ENCODE measurements at regions not wholly inside any gene's neighbourhood (a gene's known extent, or its start where the extent isn't known, plus 50 kb on each side); places are given as distances from the start of the nearest gene placed in this dataset.

DNA sequence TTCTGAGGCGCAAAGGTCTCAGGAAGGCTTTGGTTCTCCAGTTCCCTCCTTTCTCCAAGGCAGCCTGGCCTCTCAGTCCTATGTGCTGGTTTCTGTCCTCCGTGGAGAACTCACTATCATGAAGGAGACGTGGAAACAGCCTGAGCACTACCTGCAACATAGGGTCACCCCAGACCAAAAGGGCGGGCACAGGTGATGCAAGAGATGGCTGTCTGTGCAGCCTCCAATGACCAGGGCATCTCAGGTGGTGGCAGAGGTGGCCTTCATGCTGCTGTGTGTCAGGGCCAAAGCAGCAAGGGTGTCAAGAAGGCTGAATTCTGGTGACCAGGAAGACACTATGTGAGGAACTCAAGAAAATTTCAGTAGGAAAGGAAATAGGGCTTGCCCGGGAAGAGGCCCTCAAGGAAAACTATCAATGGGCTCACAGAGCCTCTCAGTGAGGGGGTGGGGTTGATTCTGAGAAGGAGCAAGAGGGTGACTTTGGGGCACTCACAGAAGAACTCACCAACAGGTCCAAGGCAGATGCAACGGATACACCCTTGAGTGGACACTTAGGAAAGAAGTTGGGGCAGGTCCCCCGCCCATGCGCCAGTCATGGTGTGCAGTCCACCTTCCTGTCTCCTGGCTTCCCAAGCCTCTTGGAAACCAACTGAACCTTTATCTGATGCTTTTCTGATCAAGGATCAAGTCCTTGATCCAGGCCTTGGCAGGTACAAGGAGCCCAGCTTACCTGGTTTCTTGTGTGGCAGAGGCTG is 212.3 kb upstream of the B3GAT1 start:
- no peak overlapping the region for H3K4me3 Mint-ChIP-seq
- peaks cover 0 to 5% of the 10 kb centered on the region in 2 donors for H3K4me1 Mint-ChIP-seq (ENCODE audit: low read depth in 2 of 2)
- peaks cover 23 to 24% of the 10 kb centered on the region in 2 donors for H3K27me3 Mint-ChIP-seq
- no peaks in the 10 kb centered on the region for H3K36me3 Mint-ChIP-seq
- ATAC-seq (no peak), DNase-seq (ENCODE audit: low spot score) (no peak)
- no peak overlapping the region for H3K27ac Mint-ChIP-seq
- H3K9me3 Mint-ChIP-seq = no peaks in the 10 kb centered on the region

DNA sequence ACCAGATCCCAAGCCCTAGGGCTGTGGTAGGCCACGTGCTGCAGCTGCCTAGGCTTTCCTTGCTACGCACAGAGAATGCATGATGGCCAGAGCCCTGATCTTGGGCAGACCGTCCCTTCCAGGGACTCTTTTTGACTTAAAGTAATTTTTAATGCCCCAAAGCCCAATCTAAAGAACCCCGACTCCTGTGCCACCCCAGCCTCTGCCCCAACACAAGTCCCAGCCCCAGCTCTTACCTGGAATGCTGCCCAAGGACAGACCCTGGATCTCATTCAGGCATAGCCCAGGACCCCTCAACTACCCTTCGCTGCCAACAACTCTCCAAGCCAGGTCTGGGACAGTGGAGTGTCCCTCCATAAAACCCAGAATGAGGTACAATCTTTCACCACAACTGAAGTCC is 211.7 kb upstream of the B3GAT1 start:
- H3K27ac Mint-ChIP-seq = no peak overlapping the region
- H3K9me3 Mint-ChIP-seq = no peaks in the 10 kb centered on the region
- ATAC-seq (peak in 1 of 2 donors; percentile 20), DNase-seq (ENCODE audit: low spot score) (no peak)
- H3K27me3 Mint-ChIP-seq = peaks cover 23 to 24% of the 10 kb centered on the region in 2 donors
- peaks cover 0 to 5% of the 10 kb centered on the region in 2 donors for H3K4me1 Mint-ChIP-seq (ENCODE audit: low read depth in 2 of 2)
- no peaks in the 10 kb centered on the region for H3K36me3 Mint-ChIP-seq
- H3K4me3 Mint-ChIP-seq = no peak overlapping the region

DNA sequence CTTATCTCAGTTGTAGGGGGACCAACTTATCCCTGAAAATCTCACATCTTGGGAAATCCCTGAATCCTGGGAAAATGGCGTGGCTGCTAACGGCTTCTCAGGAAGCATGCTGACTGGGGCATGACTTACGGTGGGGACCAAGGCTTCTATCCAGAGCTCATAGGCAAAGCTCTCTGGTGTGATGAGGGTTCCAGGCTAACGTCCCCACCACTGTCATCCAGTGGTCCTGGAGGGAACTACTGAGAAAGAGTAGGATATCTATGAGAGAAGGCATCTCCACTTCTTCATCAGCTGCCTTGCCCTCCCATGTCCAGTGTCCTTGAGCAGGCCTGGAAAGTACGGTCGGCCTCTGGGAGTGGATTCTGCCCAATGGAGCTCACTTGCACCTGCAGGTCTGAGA is 210.4 kb upstream of the B3GAT1 start:
- DNase-seq (ENCODE audit: low spot score) = no peak
- Mint-ChIP-seq H3K27ac (no peak overlapping the region), H3K9me3 (no peaks in the 10 kb centered on the region), H3K36me3 (no peaks in the 10 kb centered on the region), H3K4me1 (ENCODE audit: low read depth in 2 of 2) (peaks cover 0 to 5% of the 10 kb centered on the region in 2 donors), H3K27me3 (peaks cover 17 to 18% of the 10 kb centered on the region in 2 donors), H3K4me3 (no peak overlapping the region)
- no peak for ATAC-seq

DNA sequence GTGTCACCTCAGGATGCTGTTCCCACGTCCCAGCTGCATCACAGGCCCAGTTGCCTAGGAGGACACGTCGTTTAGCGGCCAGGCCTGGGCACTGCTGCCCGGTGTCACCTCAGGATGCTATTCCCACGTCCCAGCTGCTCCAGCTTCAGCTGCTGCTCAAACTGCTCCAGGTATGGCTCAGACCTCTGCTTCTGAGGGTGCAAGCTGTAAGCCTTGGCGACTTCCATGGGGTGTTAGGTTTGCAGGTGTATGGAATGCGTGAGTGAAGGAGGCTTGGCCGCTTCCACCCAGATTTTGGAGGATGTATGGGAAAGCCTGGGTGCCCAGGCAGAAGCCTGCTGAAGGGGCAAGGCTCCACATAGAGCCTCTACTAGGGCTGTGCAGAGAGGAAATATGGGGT is 205.3 kb upstream of the B3GAT1 start:
- peaks cover 0 to 5% of the 10 kb centered on the region in 2 donors for H3K4me1 Mint-ChIP-seq (ENCODE audit: low read depth in 2 of 2)
- DNase-seq (ENCODE audit: low spot score) (no peak), ATAC-seq (no peak)
- H3K36me3 Mint-ChIP-seq = no peaks in the 10 kb centered on the region
- H3K27me3 Mint-ChIP-seq = peaks cover 17% of the 10 kb centered on the region in 2 donors
- H3K4me3 Mint-ChIP-seq = no peak overlapping the region
- no peaks in the 10 kb centered on the region for H3K9me3 Mint-ChIP-seq
- H3K27ac Mint-ChIP-seq = no peak overlapping the region

DNA sequence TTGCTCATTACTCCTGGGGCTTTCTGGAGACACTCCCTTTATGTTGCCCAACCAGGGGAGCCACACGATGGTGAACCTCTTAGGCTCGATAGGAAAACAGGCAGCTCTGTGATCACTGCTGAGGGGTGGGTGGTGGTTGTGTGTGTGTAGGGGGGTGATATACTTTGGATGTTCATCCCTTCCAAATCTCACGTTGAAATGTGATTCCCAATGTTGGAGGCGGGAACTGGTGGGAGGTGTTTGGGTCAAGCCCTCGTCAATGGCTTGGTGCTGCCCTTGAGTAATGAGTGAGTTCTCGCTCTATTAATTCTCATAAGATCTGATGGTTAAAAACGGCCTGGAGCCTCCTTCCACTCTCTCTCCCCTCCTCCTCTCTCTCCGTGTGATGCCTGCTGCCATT is 204.0 kb upstream of the B3GAT1 start:
- peaks cover 10 to 11% of the 10 kb centered on the region in 2 donors for H3K27me3 Mint-ChIP-seq
- DNase-seq (ENCODE audit: low spot score) (no peak), ATAC-seq (no peak)
- H3K27ac Mint-ChIP-seq = no peak overlapping the region
- H3K4me3 Mint-ChIP-seq = no peak overlapping the region
- H3K4me1 Mint-ChIP-seq (ENCODE audit: low read depth in 2 of 2) = no peaks in the 10 kb centered on the region
- no peaks in the 10 kb centered on the region for H3K36me3 Mint-ChIP-seq
- H3K9me3 Mint-ChIP-seq = no peaks in the 10 kb centered on the region

DNA sequence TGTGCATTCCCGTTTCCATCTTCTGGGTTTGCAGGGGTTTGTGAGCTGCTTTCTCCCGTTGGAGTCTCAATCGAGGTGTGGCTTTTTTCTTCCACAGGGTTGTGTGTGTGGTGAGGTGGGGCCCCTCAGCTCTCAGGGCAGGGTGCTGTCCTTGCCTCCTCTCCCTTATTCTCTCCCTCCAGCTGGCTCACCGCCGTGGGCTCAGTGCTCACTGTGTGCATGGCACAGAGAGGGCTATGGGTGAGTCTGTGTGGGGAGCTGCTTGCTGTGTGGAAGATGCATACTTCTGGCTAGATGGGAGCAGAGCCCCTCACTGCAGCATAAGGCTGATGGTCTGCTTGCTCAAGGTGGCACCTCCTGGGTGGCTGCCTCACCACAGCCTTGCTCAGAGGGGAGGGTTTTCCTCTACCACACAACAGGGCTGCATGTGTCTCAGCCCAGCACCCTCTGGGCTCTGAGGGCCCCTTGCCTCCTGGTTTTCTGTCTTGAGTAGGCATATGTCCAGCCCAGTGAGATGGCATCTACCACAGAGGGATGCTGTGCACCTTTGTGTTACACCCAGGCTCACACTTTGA is 203.1 kb upstream of the B3GAT1 start:
- Mint-ChIP-seq H3K27me3 (peaks cover under 1 to 10% of the 10 kb centered on the region in 2 donors), H3K4me1 (ENCODE audit: low read depth in 2 of 2) (no peaks in the 10 kb centered on the region), H3K9me3 (no peaks in the 10 kb centered on the region), H3K27ac (no peak overlapping the region), H3K36me3 (no peaks in the 10 kb centered on the region), H3K4me3 (no peak overlapping the region)
- peak; percentile 12 to 26 for ATAC-seq
- DNase-seq (ENCODE audit: low spot score) = no peak

DNA sequence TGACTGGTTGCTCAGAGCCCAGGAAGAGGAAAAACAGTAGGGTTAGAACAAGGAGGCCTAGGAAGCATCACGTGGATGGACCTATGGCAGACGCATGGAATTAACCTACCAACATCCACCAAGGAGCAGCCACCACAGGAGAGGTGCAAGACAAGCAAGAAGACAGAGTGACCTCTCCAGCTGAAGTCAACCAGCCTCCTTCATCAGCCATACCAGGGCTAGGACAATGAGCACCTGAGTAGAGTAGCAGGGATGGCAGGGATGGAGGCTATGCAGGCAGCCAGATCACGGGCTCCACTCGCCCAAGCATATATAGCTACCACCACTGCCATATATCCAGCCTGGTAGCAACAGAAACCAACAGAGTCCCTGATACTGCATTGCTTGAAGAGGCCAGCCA is 202.1 kb upstream of the B3GAT1 start:
- no peak for ATAC-seq
- Mint-ChIP-seq H3K36me3 (no peaks in the 10 kb centered on the region), H3K27me3 (peaks cover 4 to 15% of the 10 kb centered on the region in 2 donors), H3K4me3 (no peak overlapping the region), H3K4me1 (ENCODE audit: low read depth in 2 of 2) (no peaks in the 10 kb centered on the region), H3K27ac (no peak overlapping the region), H3K9me3 (no peaks in the 10 kb centered on the region)
- no peak for DNase-seq (ENCODE audit: low spot score)

DNA sequence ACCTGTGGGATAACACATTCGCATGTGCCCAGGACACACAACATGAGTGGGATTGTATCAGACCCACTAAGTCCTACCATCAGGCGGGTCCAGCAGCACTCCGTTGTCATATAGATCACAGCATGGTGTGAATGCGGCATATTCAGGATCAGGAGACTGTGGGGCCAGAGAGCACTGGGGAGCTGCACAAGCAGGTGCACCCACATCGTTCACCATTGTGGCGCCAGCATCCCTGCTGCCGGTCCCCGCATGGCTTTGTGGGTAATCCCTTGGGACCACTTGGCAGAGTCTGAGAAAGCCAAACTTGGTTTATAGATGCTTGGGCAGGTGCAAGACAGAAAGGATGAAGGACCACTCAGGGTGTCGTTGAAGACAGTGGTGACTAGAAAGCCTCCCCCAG is 201.6 kb upstream of the B3GAT1 start:
- no peak for DNase-seq (ENCODE audit: low spot score)
- peaks cover 7 to 16% of the 10 kb centered on the region in 2 donors for H3K27me3 Mint-ChIP-seq
- no peaks in the 10 kb centered on the region for H3K36me3 Mint-ChIP-seq
- no peaks in the 10 kb centered on the region for H3K4me1 Mint-ChIP-seq (ENCODE audit: low read depth in 2 of 2)
- H3K27ac Mint-ChIP-seq = no peak overlapping the region
- H3K4me3 Mint-ChIP-seq = no peak overlapping the region
- no peak for ATAC-seq
- H3K9me3 Mint-ChIP-seq = no peaks in the 10 kb centered on the region

DNA sequence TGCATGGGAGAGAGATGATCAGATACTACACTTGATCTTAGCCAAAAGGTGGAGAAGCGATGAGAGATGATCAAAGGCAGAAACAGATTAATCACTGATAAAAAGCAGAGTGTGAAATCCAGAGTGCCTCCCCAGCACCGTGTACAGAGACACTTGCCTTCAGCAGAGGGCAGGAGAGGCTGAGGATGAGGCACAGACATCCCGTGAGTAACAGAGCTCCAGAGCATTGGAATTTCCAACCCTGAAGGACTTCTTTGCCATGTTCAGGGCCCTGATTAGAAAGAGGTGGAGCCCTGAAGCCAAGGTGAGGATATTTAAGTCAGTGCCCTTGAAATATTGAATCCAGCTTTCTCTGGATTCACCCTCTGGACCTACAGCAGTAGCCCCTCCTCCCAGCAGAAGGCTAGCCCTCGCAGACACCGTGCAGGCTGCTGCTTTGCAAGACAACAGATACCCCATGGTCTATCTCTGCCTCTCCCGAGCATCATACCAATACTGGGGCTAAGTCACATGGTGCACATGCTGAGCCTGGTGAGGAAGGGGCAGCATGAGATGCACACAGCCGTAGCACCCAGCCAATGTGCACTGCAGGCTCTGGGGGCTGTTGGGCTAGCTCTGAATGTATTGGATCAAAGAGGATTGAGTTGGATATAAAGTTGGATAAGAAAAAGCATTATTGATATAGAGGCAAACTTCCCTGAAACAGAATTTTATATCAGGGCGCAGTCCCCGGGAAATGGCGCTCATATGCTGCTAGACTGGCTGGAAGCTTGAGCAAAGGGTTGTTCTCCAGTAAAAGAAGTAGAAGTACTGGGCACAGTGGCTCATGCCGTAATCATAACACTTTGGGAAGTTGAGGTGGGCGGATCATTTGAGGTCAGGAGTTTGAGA is 200.3 kb upstream of the B3GAT1 start:
- ATAC-seq (no peak), DNase-seq (ENCODE audit: low spot score) (no peak)
- Mint-ChIP-seq H3K4me3 (no peak overlapping the region), H3K9me3 (no peaks in the 10 kb centered on the region), H3K27me3 (peaks cover 7 to 21% of the 10 kb centered on the region in 2 donors), H3K27ac (no peak overlapping the region), H3K36me3 (no peaks in the 10 kb centered on the region), H3K4me1 (ENCODE audit: low read depth in 2 of 2) (no peaks in the 10 kb centered on the region)

DNA sequence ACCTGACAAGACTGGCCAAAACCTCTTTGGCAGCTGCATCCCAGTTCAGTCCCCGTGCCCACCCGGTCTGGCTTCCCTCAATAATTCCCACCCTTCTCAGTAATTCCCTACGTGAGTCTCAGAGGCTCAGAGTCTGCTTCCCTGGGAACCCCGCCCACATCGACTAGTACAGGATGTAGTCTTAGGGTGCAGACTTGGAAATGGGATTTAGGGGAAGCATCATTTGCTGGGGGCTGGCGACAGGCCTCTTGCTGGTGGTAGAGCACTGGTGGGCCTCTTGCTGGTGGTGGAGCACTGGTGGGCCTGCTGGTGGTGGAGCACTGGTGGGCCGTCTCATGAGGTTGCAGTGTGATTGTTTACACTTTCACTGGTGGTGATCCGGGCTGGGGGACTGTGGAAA is 199.5 kb upstream of the B3GAT1 start:
- H3K4me1 Mint-ChIP-seq (ENCODE audit: low read depth in 2 of 2) = no peaks in the 10 kb centered on the region
- no peak overlapping the region for H3K27ac Mint-ChIP-seq
- ATAC-seq (no peak), DNase-seq (ENCODE audit: low spot score) (no peak)
- no peaks in the 10 kb centered on the region for H3K9me3 Mint-ChIP-seq
- H3K36me3 Mint-ChIP-seq = no peaks in the 10 kb centered on the region
- H3K27me3 Mint-ChIP-seq = peaks cover 7 to 23% of the 10 kb centered on the region in 2 donors
- H3K4me3 Mint-ChIP-seq = no peak overlapping the region

DNA sequence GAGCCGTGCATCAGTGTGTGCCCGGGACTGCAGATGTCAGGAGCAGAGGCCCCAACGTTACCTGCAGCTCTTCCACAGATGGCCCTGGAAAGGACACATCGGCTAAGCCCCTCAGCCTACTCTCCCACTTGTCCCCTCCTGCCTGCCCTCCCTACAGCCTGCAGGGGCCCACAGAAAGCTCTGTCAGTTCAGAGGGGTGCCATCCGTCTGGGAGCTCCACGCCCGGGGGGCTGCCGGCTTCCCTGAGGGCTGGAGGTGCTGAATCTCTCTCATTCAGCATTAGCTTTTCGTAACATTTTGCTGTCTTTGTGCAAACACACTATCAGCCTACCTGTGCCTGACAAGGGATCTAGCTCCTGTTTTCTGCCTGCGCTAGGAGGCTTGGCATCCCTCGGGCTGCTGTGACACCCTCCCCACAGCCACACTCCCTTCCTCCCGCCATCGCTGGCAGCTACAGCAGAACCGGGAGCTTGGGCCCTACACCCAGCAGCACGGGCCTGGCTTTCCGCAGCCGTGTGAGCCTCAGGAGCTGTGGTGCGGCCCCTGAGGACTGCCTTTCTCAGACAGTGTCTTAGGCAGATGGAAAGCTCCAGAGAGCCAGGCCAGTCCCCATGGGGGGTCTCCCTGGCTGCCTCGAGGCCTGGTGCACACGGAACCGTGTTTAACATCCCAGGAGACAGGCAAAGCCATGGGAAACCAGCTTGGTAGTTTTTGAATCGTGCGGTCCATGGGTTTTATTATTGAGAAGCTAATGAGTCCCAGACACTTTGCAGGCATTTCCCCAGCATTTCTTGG is 198.3 kb upstream of the B3GAT1 start:
- Mint-ChIP-seq H3K27ac (no peak overlapping the region), H3K9me3 (no peaks in the 10 kb centered on the region), H3K36me3 (peaks cover 5% of the 10 kb centered on the region), H3K27me3 (peaks cover 17 to 30% of the 10 kb centered on the region in 2 donors), H3K4me3 (no peak overlapping the region), H3K4me1 (ENCODE audit: low read depth in 2 of 2) (no peaks in the 10 kb centered on the region)
- ATAC-seq (no peak), DNase-seq (ENCODE audit: low spot score) (no peak)

DNA sequence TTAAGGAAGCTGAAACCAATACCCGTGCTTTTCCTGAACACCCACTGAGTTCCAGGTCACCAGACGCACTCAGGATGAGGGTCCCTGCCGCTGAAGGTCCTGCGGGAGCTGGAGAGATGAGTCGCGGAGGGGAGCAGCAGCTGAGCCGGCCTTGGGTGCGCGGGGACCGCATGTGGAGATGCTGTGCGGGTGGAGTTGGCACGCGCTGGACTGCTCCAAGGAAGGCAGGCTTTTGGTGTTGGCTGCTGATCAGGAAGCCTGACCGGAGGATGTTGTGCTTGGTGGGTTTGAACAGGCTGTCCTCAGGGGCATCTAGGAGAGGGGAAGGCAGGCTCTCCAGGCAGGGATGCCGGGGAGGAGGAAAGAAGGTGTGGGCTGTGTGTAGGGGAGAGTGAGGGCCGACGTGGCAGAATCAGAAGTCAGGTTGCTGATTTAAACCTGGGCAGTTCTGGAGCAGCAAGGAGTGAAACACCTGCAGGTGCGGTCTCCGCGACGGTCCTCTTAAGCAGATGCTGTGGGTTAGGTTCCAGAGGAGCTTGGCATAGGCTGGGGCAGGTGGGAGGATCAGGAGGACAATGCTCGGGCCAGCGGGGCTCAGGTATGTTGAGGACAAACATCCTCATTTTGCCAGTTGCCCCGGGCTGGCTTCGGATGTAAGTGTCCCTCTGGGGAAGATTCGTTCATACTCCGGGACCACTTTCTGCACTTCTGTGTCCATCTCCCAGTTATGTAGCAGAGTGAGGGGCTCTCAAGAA is 197.5 kb upstream of the B3GAT1 start:
- H3K4me3 Mint-ChIP-seq = no peak overlapping the region
- no peak for DNase-seq (ENCODE audit: low spot score)
- peaks cover 17 to 30% of the 10 kb centered on the region in 2 donors for H3K27me3 Mint-ChIP-seq
- peaks cover 5% of the 10 kb centered on the region for H3K36me3 Mint-ChIP-seq
- H3K4me1 Mint-ChIP-seq (ENCODE audit: low read depth in 2 of 2) = no peaks in the 10 kb centered on the region
- no peak for ATAC-seq
- H3K27ac Mint-ChIP-seq = no peak overlapping the region
- no peaks in the 10 kb centered on the region for H3K9me3 Mint-ChIP-seq

Data from natural killer cell treated with Interleukin-12 subunit alpha and Interleukin-12 subunit beta and Interleukin-15 and Interleukin-18, amount 100 ng/mL, for 72 hours (primary cell).